Naive thymus-derived CD8-positive, alpha-beta T cell (primary cell): ENCODE measurements at regions not wholly inside any gene's neighbourhood (a gene's known extent, or its start where the extent isn't known, plus 50 kb on each side); places are given as distances from the start of the nearest gene placed in this dataset.

Source experiments
- ATAC-seq, 2 donors: fragments of 150-1000 bp; cut with Tn5 transposase in 1 of 2; sonication (Bioruptor Pico), chemical (Tn5 transposase) in 1 of 2; 1 replicate in 1 of 2; 2 replicates in 1 of 2; pipeline ENCODE4 v1.10.0; 2021; ENCODE audit warnings: mild to moderate bottlenecking in 2 of 2, moderate library complexity in 2 of 2
- POLR2A ChIA-PET: fragments of 350-600 bp; sonication (Branson Sonifier 250); formaldehyde crosslinking; loops from one replicate; lab custom pipeline; 2021; ENCODE audit warnings: antibody characterized with exemption; lab: Charles Lee
- DNase-seq, 10 donors: peaks; one replicate each; pipeline versions ENCODE4 v3.0.0 to v3.0.0-alpha.2; 2020 to 2022
- H3K27ac Mint-ChIP-seq, 10 donors: one replicate each; pipeline ENCODE4 v1.8.0; 2020 to 2022; ENCODE audit warnings: mild to moderate bottlenecking in 10 of 10, mixed read lengths in 10 of 10, moderate library complexity in 4 of 10, inconsistent platforms in 1 of 10
- H3K27me3 Mint-ChIP-seq, 5 donors: one replicate each; pipeline ENCODE4 v1.8.0; 2021 to 2022; ENCODE audit warnings: mixed read lengths in 5 of 5
- H3K36me3 Mint-ChIP-seq, 3 donors: one replicate each; pipeline ENCODE4 v1.8.0; 2020 to 2022; ENCODE audit warnings: mixed read lengths in 3 of 3, mild to moderate bottlenecking in 2 of 3, inconsistent platforms in 1 of 3
- H3K4me1 Mint-ChIP-seq, 4 donors: one replicate each; pipeline ENCODE4 v1.8.0; 2021 to 2022; ENCODE audit warnings: mixed read lengths in 4 of 4
- H3K4me3 Mint-ChIP-seq, 10 donors: one replicate each; pipeline ENCODE4 v1.8.0; 2020 to 2022; ENCODE audit warnings: mild to moderate bottlenecking in 10 of 10, mixed read lengths in 10 of 10, moderate library complexity in 6 of 10, inconsistent platforms in 1 of 10
- H3K9me3 Mint-ChIP-seq, 9 donors: one replicate each; pipeline ENCODE4 v1.8.0; 2020 to 2022; ENCODE audit warnings: mixed read lengths in 9 of 9, mild to moderate bottlenecking in 3 of 9, inconsistent platforms in 1 of 9, moderate library complexity in 1 of 9

- Mint-ChIP-seq H3K36me3 (peaks cover 0 to 4% (median 0%) of the 10 kb centered on the region in 3 donors), H3K27me3 (peaks cover 0 to 18% (median 2%) of the 10 kb centered on the region in 5 donors), H3K9me3 (peaks cover 0 to 1% (median 0%) of the 10 kb centered on the region in 9 donors), H3K4me1 (peaks cover 0 to 5% (median 4%) of the 10 kb centered on the region in 4 donors), H3K4me3 (peak overlapping the region in 3 of 10 donors; percentile 11 to 31 (median 24)), H3K27ac (peak overlapping the region in 5 of 10 donors; percentile 34 to 78 (median 63))
- ATAC-seq, result no peak
- POLR2A ChIA-PET, result no interaction called here
- no peak for DNase-seq
Measured at GRCh38 chr19:28736528-28736927, 476.4 kb downstream of the UQCRFS1 start.

- ATAC-seq, result no peak
- H3K27me3 Mint-ChIP-seq, result peaks cover 13 to 38% (median 34%) of the 10 kb centered on the region in 5 donors
- H3K4me3 Mint-ChIP-seq, result no peak overlapping the region
- peaks cover 0 to 8% (median 4%) of the 10 kb centered on the region in 4 donors for H3K4me1 Mint-ChIP-seq
- peaks cover 0 to 10% (median 0%) of the 10 kb centered on the region in 3 donors for H3K36me3 Mint-ChIP-seq
- DNase-seq, result no peak
- no peak overlapping the region for H3K27ac Mint-ChIP-seq
- H3K9me3 Mint-ChIP-seq, result peaks cover 0 to 1% (median 0%) of the 10 kb centered on the region in 9 donors
- POLR2A ChIA-PET, result no interaction called here
Measured at GRCh38 chr19:28731577-28731976, 481.4 kb downstream of the UQCRFS1 start.

DNA sequence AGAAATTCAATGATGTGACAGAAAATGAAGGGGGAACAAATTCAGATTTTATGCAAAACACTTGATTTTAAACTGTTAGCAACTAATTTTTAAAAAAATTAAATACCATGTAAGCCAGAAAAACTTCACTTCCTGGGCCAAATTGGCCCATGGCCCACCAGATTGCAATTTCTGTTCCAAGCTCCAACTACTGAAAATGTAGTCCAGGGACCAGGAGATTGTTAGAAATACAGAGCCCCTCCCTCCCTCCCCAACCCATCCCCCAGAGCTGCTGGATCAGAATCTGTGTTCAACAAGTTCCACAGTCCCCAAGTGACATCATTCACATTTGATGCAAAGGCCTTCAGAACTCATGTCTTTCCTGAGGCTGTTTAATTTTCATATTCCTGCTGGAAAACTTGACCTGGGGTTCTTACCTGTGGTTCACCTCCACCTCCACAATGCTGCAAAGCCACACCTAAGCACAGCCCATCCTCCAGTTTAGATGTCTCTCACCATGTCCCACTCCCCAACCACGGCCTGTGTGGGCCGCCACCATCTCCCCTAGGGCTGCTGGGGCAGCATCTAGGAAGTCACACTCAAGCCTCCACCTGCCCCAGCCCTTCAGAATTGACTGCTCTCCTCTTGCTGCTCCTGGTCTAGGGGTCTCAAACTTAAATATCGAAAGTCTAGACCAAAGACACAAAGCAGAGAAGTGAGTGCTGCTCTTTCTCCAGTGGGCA lies 482.0 kb downstream of the UQCRFS1 start:
- H3K4me1 Mint-ChIP-seq, result peaks cover 0 to 8% (median 4%) of the 10 kb centered on the region in 4 donors
- no peak for DNase-seq
- peak overlapping the region in 1 of 10 donors; percentile 7 for H3K4me3 Mint-ChIP-seq
- POLR2A ChIA-PET, result no interaction called here
- H3K27ac Mint-ChIP-seq, result no peak overlapping the region
- H3K36me3 Mint-ChIP-seq, result peaks cover 0 to 6% (median 0%) of the 10 kb centered on the region in 3 donors
- peaks cover 0 to 1% (median 0%) of the 10 kb centered on the region in 9 donors for H3K9me3 Mint-ChIP-seq
- ATAC-seq, result no peak
- peaks cover 14 to 40% (median 33%) of the 10 kb centered on the region in 5 donors for H3K27me3 Mint-ChIP-seq

GRCh38 chr19:28727480-28728159 lies 485.3 kb downstream of the UQCRFS1 start:
- Mint-ChIP-seq H3K4me1 (peaks cover 0 to 8% (median 4%) of the 10 kb centered on the region in 4 donors), H3K9me3 (no peaks in the 10 kb centered on the region), H3K36me3 (peaks cover 0 to 6% (median 0%) of the 10 kb centered on the region in 3 donors), H3K4me3 (peak overlapping the region in 6 of 10 donors; percentile 23 to 66 (median 50)), H3K27ac (no peak overlapping the region), H3K27me3 (peaks cover 14 to 55% (median 46%) of the 10 kb centered on the region in 5 donors)
- POLR2A ChIA-PET, result no interaction called here
- DNase-seq (peak in 6 of 10 donors; percentile 17 to 52 (median 24)), ATAC-seq (peak in 1 of 2 donors; percentile 46)

- Mint-ChIP-seq H3K9me3 (no peaks in the 10 kb centered on the region), H3K4me1 (peaks cover 0 to 8% (median 4%) of the 10 kb centered on the region in 4 donors), H3K4me3 (peak overlapping the region in 7 of 10 donors; percentile 34 to 76 (median 59)), H3K36me3 (peaks cover 0 to 6% (median 0%) of the 10 kb centered on the region in 3 donors), H3K27ac (no peak overlapping the region), H3K27me3 (peaks cover 14 to 55% (median 47%) of the 10 kb centered on the region in 5 donors)
- POLR2A ChIA-PET, result no interaction called here
- no peak for ATAC-seq
- DNase-seq, result no peak
Measured at GRCh38 chr19:28726533-28727479, 486.1 kb downstream of the UQCRFS1 start.

DNA sequence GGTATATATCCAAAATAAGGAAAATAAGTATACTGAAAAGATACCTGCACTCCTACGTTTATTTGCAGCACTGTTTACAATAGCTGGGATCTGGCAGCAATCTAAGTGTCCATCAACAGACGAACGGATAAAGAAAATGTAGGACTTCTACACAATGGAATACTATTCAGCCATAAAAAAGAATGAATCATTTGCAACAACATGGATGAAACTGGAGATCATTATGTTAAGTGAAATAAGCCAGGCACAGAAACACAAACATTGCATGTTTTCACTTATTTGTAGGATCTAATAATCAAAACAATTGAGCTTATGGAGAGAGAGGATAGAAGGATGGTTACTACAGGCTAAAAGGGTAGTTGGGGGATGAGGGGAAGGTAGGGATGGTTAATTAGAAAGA lies 494.0 kb downstream of the UQCRFS1 start:
- no peak for ATAC-seq
- H3K27ac Mint-ChIP-seq, result no peak overlapping the region
- POLR2A ChIA-PET, result no interaction called here
- DNase-seq, result no peak
- H3K27me3 Mint-ChIP-seq, result peaks cover under 1 to 6% (median 4%) of the 10 kb centered on the region in 5 donors
- H3K4me3 Mint-ChIP-seq, result no peak overlapping the region
- peaks cover 0 to 3% (median 0%) of the 10 kb centered on the region in 9 donors for H3K9me3 Mint-ChIP-seq
- peaks cover 0 to 4% (median 0%) of the 10 kb centered on the region in 4 donors for H3K4me1 Mint-ChIP-seq
- no peaks in the 10 kb centered on the region for H3K36me3 Mint-ChIP-seq

GRCh38 chr19:28715157-28715556 lies 497.8 kb downstream of the UQCRFS1 start:
- Mint-ChIP-seq H3K27me3 (peaks cover 6 to 17% (median 8%) of the 10 kb centered on the region in 5 donors), H3K9me3 (peaks cover 0 to 3% (median 0%) of the 10 kb centered on the region in 9 donors), H3K36me3 (no peaks in the 10 kb centered on the region), H3K4me1 (peaks cover 0 to 4% (median 0%) of the 10 kb centered on the region in 4 donors), H3K4me3 (no peak overlapping the region), H3K27ac (no peak overlapping the region)
- POLR2A ChIA-PET, result no interaction called here
- DNase-seq (no peak), ATAC-seq (no peak)

DNA sequence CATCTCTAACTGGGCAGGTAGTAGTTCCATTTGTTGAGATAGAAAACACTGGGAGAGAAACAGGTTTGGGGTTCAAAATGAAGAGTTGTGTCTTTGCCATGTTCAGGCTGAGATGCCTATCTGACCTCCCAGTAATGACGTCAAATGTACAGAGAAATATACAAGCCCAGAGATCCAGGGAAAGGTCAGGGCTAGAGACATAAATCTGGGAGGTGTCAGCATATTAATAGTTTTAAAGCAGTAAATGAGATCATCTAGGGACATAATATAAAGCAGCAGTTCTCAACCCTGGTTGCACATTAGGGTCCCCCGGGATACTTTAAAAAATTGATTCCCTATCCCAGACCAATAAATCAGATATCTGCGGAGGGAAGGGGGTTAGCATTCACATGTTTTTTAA lies 501.5 kb downstream of the UQCRFS1 start:
- ATAC-seq (no peak), DNase-seq (no peak)
- Mint-ChIP-seq H3K36me3 (no peaks in the 10 kb centered on the region), H3K9me3 (no peaks in the 10 kb centered on the region), H3K27ac (no peak overlapping the region), H3K4me3 (no peak overlapping the region), H3K27me3 (peaks cover 8 to 17% (median 8%) of the 10 kb centered on the region in 5 donors), H3K4me1 (peaks cover 0 to 4% (median 0%) of the 10 kb centered on the region in 4 donors)
- POLR2A ChIA-PET, result no interaction called here

- no peak overlapping the region for H3K27ac Mint-ChIP-seq
- H3K9me3 Mint-ChIP-seq, result no peaks in the 10 kb centered on the region
- H3K4me1 Mint-ChIP-seq, result peaks cover 0 to 1% (median 0%) of the 10 kb centered on the region in 4 donors
- no peaks in the 10 kb centered on the region for H3K36me3 Mint-ChIP-seq
- POLR2A ChIA-PET, result no interaction called here
- H3K27me3 Mint-ChIP-seq, result peaks cover 5 to 17% (median 8%) of the 10 kb centered on the region in 5 donors
- H3K4me3 Mint-ChIP-seq, result no peak overlapping the region
- no peak for ATAC-seq
- peak in 3 of 10 donors; percentile 54 to 60 (median 56) for DNase-seq
Measured at GRCh38 chr19:28710278-28710677, 502.7 kb downstream of the UQCRFS1 start.

- no peak overlapping the region for H3K4me3 Mint-ChIP-seq
- H3K27me3 Mint-ChIP-seq, result peaks cover 0 to 5% (median 0%) of the 10 kb centered on the region in 5 donors
- no peak for DNase-seq
- H3K4me1 Mint-ChIP-seq, result no peaks in the 10 kb centered on the region
- no peak for ATAC-seq
- no peak overlapping the region for H3K27ac Mint-ChIP-seq
- POLR2A ChIA-PET, result no interaction called here
- no peaks in the 10 kb centered on the region for H3K9me3 Mint-ChIP-seq
- no peaks in the 10 kb centered on the region for H3K36me3 Mint-ChIP-seq
Measured at GRCh38 chr19:28706693-28707092, 506.3 kb downstream of the UQCRFS1 start.

GRCh38 chr19:28705008-28705407 lies 507.9 kb downstream of the UQCRFS1 start:
- ATAC-seq (no peak), DNase-seq (no peak)
- no peaks in the 10 kb centered on the region for H3K4me1 Mint-ChIP-seq
- no peak overlapping the region for H3K4me3 Mint-ChIP-seq
- POLR2A ChIA-PET, result no interaction called here
- H3K27ac Mint-ChIP-seq, result no peak overlapping the region
- H3K9me3 Mint-ChIP-seq, result no peaks in the 10 kb centered on the region
- H3K27me3 Mint-ChIP-seq, result peaks cover 0 to 5% (median 0%) of the 10 kb centered on the region in 5 donors
- H3K36me3 Mint-ChIP-seq, result no peaks in the 10 kb centered on the region

DNA sequence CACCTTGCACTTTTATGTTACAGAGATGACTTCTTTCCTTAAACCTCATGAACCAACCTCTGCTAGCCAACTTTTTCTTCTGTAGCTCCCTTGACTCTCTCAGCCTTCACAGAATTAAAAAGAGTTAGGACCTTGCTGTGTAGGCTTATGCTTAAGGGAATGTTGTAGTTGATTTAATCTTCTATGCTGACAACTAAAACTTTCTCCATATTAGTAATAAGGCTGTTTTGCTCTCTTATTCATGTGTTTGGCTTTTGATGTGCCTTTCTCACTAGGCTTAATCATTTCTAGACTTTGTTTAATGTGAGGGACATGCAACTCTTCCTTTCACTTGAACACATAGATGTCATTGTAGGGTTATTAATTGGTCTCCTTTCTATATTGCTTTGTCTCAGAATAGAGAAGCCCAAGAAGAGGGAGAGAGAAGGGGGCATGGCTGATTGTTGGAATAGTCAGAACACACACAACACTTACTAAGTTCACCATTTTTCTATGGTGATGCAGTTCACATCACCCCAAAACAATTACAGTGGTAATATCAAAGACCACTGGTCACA lies 509.5 kb downstream of the UQCRFS1 start:
- H3K9me3 Mint-ChIP-seq, result no peaks in the 10 kb centered on the region
- no peaks in the 10 kb centered on the region for H3K36me3 Mint-ChIP-seq
- H3K4me3 Mint-ChIP-seq, result no peak overlapping the region
- H3K27ac Mint-ChIP-seq, result no peak overlapping the region
- H3K27me3 Mint-ChIP-seq, result peaks cover 0 to 2% (median 0%) of the 10 kb centered on the region in 5 donors
- ATAC-seq (no peak), DNase-seq (no peak)
- POLR2A ChIA-PET, result no interaction called here
- H3K4me1 Mint-ChIP-seq, result no peaks in the 10 kb centered on the region
